Neural crest cell (in vitro differentiated cells): ENCODE measurements at regions not wholly inside any gene's neighbourhood (a gene's known extent, or its start where the extent isn't known, plus 50 kb on each side); places are given as distances from the start of the nearest gene placed in this dataset.

Source experiments
- DNase-seq: peaks from one replicate; pipeline ENCODE4 v3.0.0; 2021; ENCODE audit warnings: low read depth, mixed read lengths, low spot score
- H3K27ac Mint-ChIP-seq: one replicate; pipeline ENCODE4 v1.8.0; 2021; ENCODE audit warnings: mild to moderate bottlenecking, mixed read lengths; ENCODE audit not compliant: unreplicated experiment
- H3K27me3 Mint-ChIP-seq: 2 replicates; pipeline ENCODE4 v1.8.0; 2021; ENCODE audit warnings: low read depth, mild to moderate bottlenecking, mixed read lengths
- H3K36me3 Mint-ChIP-seq: 2 replicates; pipeline ENCODE4 v1.8.0; 2021; ENCODE audit warnings: low read depth, mild to moderate bottlenecking, mixed read lengths
- H3K4me1 Mint-ChIP-seq: 2 replicates; pipeline ENCODE4 v1.8.0; 2021; ENCODE audit warnings: mixed read lengths
- H3K4me3 Mint-ChIP-seq: one replicate; pipeline ENCODE4 v1.8.0; 2021; ENCODE audit warnings: mild to moderate bottlenecking, mixed read lengths
- H3K9me3 Mint-ChIP-seq: 2 replicates; pipeline ENCODE4 v1.8.0; 2021; ENCODE audit warnings: mixed read lengths
- CTCF ChIP-seq: fragments of 200-600 bp; sonication (generic); conservative IDR thresholded peaks from 2 replicates; pipeline ENCODE4 v1.5.0; 2021; ENCODE audit warnings: antibody characterized with exemption, mild to moderate bottlenecking

- DNase-seq = no peak
- peaks cover 11% of the 10 kb centered on the region for H3K4me1 Mint-ChIP-seq
Observed at GRCh38 chr4:25567253-25567652, 88.4 kb upstream of the SLC34A2 start.

GRCh38 chr4:25569716-25570115 lies 85.9 kb upstream of the SLC34A2 start:
- TF ChIP-seq CTCF = no peak
- no peaks in the 10 kb centered on the region for H3K27me3 Mint-ChIP-seq
- peaks cover 12% of the 10 kb centered on the region for H3K4me1 Mint-ChIP-seq
- H3K4me3 Mint-ChIP-seq = no peak overlapping the region
- DNase-seq = no peak
- no peaks in the 10 kb centered on the region for H3K9me3 Mint-ChIP-seq
- H3K27ac Mint-ChIP-seq = no peak overlapping the region
- H3K36me3 Mint-ChIP-seq = no peaks in the 10 kb centered on the region

More at GRCh38 chr4:25567253-25567652, 88.4 kb upstream of the SLC34A2 start:
- H3K4me3 Mint-ChIP-seq = no peak overlapping the region
- no peaks in the 10 kb centered on the region for H3K36me3 Mint-ChIP-seq
- no peaks in the 10 kb centered on the region for H3K9me3 Mint-ChIP-seq
- no peaks in the 10 kb centered on the region for H3K27me3 Mint-ChIP-seq
- no peak overlapping the region for H3K27ac Mint-ChIP-seq
- no peak for TF ChIP-seq CTCF

- no peak for DNase-seq
- Mint-ChIP-seq H3K27ac (no peak overlapping the region), H3K4me1 (peaks cover 37% of the 10 kb centered on the region), H3K27me3 (no peaks in the 10 kb centered on the region), H3K36me3 (no peaks in the 10 kb centered on the region), H3K4me3 (no peak overlapping the region), H3K9me3 (no peaks in the 10 kb centered on the region)
- TF ChIP-seq CTCF = no peak
Observed at GRCh38 chr4:25575611-25576010, 80.0 kb upstream of the SLC34A2 start.

- no peak for TF ChIP-seq CTCF
- Mint-ChIP-seq H3K36me3 (no peaks in the 10 kb centered on the region), H3K4me3 (no peak overlapping the region), H3K9me3 (no peaks in the 10 kb centered on the region), H3K4me1 (peaks cover 32% of the 10 kb centered on the region), H3K27me3 (no peaks in the 10 kb centered on the region), H3K27ac (no peak overlapping the region)
- no peak for DNase-seq
Observed at GRCh38 chr4:25578432-25578831, 77.2 kb upstream of the SLC34A2 start.

GRCh38 chr4:25580633-25581467 lies 74.8 kb upstream of the SLC34A2 start:
- TF ChIP-seq CTCF = no peak
- H3K4me3 Mint-ChIP-seq = no peak overlapping the region
- DNase-seq = no peak
- no peaks in the 10 kb centered on the region for H3K36me3 Mint-ChIP-seq
- no peaks in the 10 kb centered on the region for H3K27me3 Mint-ChIP-seq
- H3K4me1 Mint-ChIP-seq = peaks cover 30% of the 10 kb centered on the region
- peak overlapping the region; percentile 12 for H3K27ac Mint-ChIP-seq
- no peaks in the 10 kb centered on the region for H3K9me3 Mint-ChIP-seq
